Hematopoietic multipotent progenitor cell treated with erythropoietin and hydrocortisone succinate and interleukin-3 and kit ligand, for 4 days (in vitro differentiated cells): ENCODE measurements at regions not wholly inside any gene's neighbourhood (a gene's known extent, or its start where the extent isn't known, plus 50 kb on each side); places are given as distances from the start of the nearest gene placed in this dataset.
A peak's percentile ranks its signal among the peaks of the same experiment; 100 is the strongest.

ENCODE experiments used
- DNase-seq: peaks from one replicate; pipeline ENCODE4 v3.0.0-alpha.2; 2015

DNA sequence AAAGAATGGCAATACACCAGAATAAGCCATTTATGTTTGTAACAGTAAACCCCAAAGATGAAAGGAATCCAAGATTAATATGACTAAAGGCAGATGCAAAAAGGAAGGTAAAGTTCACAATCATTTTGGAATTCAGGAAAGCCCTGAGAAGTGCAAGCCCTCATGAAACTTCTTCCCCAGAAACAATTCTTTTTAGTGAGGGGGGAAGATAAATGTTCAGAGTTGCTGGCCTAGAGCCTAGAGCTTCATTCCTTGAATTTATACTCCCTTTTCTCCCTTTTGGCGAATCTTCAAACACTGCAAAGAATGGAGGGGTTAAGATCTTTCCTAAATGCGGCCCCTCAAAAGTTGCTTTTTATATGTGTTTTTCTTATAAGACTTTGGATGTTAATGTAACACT lies 368.8 kb downstream of the MEIS1 start:
- DNase-seq: no peak

GRCh38 chr2:66805016-66805865 lies 370.3 kb downstream of the MEIS1 start:
- DNase-seq: no peak

- DNase-seq: no peak
These were observed 371.0 kb downstream of the MEIS1 start for GRCh38 chr2:66805968-66806367.

DNA sequence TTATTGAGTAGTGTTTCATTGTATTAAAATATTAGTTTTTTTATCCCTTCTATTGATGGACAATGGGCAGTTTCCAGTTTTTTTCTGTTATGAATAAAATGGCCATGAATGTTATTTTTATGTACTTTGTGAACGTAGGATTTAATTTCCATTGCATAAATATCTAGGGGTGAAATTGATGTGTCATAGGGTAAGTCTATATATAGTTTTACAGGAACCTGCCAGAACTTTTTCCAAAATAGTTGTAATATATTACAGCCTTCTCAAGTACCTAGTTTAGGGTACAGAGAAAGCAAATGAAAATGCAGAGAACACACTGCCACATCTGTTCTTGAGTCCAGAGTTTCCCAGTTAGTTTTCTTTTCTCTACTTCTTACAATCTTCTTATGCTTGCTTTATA lies 378.6 kb downstream of the MEIS1 start:
- DNase-seq: no peak

DNA sequence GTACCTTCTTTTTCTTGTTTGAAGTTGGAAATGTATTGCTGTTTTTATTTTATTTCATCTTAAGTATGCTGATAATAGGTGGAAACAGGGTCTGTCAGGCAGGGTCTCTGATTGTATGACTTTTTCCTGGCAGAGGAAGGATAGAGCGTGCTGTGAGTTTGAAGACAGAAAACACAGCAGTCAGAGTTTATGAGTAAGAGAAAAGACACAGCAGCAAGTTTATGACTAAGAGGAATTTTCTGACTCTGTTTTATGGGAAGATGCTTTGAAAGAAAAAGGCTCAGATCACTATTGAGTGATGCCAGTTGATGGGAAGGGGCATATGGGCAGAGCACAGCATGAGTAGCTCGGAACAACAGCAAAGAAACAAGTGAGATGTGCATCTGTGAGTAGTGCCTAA lies 379.1 kb downstream of the MEIS1 start:
- DNase-seq: no peak

DNA sequence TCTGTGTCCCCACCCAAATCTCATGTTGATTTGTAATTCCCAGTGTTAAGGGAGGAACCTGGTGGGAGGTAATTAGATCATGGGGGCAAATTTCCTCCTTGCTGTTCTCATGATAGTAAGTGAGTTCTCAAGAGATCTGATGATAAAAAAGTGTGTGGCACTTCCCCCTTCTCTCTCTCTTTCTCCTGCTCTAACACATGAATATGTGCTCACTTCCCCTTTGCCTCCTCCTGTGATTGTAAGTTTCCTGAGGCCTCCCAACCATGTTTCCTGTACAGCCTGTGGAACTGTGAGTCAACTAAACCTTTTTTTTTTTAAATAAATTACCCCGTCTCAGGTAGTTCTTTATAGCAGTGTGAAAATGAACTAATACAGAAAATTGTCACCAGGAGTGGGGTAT lies 380.0 kb downstream of the MEIS1 start:
- DNase-seq: peak; percentile 13

- no peak for DNase-seq
These were observed 381.0 kb downstream of the MEIS1 start for GRCh38 chr2:66815886-66816285.

DNA sequence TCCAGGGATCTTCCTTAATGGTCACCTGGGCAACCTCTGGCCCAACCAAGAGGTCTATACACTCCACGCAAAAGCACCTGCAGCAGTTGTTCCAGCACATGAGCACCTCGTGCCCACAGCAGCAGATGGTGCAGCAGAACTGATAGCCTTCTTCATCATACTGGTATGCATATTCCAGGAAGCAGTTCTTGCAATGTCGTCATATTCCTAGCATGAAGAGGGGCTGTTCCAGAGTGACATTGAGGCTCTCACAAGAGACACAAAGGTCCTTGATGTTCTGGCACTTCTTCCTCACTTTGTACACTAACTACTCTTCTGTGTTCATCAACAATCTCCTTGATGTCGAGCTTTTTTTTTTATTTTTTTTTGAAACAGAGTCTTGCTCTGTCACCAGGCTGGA lies 386.2 kb downstream of the MEIS1 start:
- no peak for DNase-seq

GRCh38 chr2:66822186-66822585 lies 387.3 kb downstream of the MEIS1 start:
- DNase-seq: no peak

- no peak for DNase-seq
These were observed 390.0 kb downstream of the MEIS1 start for GRCh38 chr2:66824926-66825325.

GRCh38 chr2:66827851-66828250 lies 392.9 kb downstream of the MEIS1 start:
- DNase-seq: no peak

DNA sequence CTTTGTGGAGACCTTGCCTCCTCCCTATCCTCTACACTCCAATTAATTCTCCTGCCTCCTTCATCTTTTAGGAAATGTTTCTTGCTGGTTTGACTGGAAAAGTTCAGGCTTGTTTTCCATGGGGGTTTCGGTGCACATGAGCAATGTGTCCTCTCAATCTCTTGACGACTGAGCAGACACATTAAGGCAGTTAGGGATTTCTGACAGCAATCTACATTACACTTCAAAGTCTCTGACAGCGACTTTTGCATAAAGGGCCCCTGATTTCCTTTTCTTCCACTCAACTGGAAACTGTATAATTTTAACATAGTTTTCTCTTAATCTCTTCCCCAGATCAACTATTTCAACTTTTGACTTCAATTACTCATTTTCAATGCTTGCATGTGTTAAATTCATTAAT lies 394.0 kb downstream of the MEIS1 start:
- no peak for DNase-seq

DNA sequence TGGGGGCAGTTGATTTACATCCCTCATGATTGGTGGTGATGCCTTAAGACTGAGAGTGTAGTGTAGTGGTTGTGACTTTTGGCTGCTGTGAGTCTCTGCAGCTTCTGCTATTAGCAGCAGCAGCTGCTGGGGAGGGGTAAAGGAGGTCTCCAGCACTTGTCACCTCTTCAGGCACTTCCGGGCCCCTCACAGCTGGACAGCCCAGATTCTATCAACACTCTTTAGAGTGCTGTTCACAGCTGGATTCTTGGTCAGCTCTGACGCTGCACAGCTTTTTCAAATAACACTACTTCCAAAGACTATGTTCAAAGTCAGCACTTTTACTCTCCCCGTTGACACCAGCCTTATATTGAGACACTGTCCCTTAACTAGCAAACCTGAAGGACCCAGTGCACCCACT lies 396.0 kb downstream of the MEIS1 start:
- no peak for DNase-seq

GRCh38 chr2:66832646-66833435 lies 397.9 kb downstream of the MEIS1 start:
- no peak for DNase-seq

GRCh38 chr2:66834859-66835258 lies 399.9 kb downstream of the MEIS1 start:
- DNase-seq: no peak

GRCh38 chr2:66836851-66837250 lies 401.9 kb downstream of the MEIS1 start:
- DNase-seq: no peak

GRCh38 chr2:66839551-66840320 lies 404.8 kb downstream of the MEIS1 start:
- DNase-seq: no peak

- DNase-seq: peak; percentile 6
These were observed 405.5 kb downstream of the MEIS1 start for GRCh38 chr2:66840321-66841002.

- DNase-seq: no peak
These were observed 408.9 kb downstream of the MEIS1 start for GRCh38 chr2:66843847-66844246.

DNA sequence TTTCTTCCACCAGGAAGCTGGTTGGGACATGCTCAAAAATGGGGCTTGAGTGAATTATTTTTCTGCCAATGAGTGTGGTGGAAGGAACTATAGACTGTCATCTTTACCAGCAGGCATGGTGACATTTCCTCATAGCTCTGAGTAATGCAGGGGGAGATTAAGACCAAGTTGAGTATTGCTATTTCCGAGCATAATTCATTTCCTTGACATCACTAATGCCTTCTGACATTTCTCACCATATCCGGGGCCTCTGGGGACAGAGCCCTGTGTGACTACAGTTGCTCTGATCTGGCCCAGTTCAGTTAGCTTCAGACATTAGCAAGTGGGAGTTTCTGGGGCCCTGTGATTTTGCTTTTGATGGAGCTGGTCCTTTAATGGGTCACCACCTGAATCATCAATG lies 410.4 kb downstream of the MEIS1 start:
- DNase-seq: no peak

GRCh38 chr2:66846887-66847286 lies 412.0 kb downstream of the MEIS1 start:
- no peak for DNase-seq

DNA sequence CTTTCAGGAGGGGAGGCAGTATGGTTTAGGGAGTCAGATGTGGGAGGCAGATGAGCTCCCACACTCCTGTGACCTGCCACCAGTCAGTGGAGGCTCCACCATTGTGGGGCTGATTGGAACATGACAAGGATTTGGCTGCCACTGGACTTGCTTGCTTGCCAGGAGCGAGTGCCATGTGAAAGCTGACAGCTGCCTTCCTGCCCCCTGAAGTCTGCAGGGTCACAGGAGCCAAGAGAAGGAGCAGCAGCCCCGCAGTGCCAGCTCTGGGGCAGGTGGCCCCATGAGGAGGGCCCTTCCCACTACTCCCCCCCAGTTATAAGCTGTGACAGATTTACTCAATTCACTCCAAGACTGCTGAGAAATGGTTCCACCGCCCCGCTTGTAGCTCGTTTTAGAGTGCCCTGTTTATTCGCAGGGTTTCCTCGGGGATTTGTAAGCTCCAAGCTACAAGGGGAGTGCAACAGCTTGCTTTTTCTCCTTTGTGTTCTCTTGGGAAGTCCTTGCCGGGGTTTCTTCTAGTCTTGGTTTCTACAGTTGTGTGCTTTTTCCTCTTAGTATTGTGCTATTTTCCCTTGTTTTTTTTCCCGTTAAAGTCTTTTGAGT lies 414.3 kb downstream of the MEIS1 start:
- DNase-seq: no peak
